ENCODE measurements at regions not wholly inside any gene's neighbourhood (a gene's known extent, or its start where the extent isn't known, plus 50 kb on each side); places are given as distances from the start of the nearest gene placed in this dataset.

- TF ChIP-seq TP53 (CRISPR knock-in tag; IDR thresholded peaks at IDR 0.05) = no peak
- TF ChIP-seq NFYB (CRISPR knock-in tag; conservative IDR thresholded peaks at IDR 0.05; ENCODE audit: low read depth) = no peak
- TF ChIP-seq CTCF (IDR thresholded peaks at IDR 0.05) = no peak
- no peak for TF ChIP-seq ZNF138 (CRISPR knock-in tag; conservative IDR thresholded peaks at IDR 0.05)
Measured at GRCh38 chr5:5979761-5980537, 398.4 kb downstream of the MED10 start.
